SW 1271 (cell line): ENCODE measurements at regions not wholly inside any gene's neighbourhood (a gene's known extent, or its start where the extent isn't known, plus 50 kb on each side); places are given as distances from the start of the nearest gene placed in this dataset.
"Not testable (repeated sequence)": the region's sequence is repeated elsewhere in the genome, so short reads cannot be mapped to it uniquely, and the experiment has no call there.

Experiments
- DNase-seq, 2 experiments: peaks; one replicate each; lab custom pipeline; 2025; lab: John Stamatoyannopoulos, UW

DNA sequence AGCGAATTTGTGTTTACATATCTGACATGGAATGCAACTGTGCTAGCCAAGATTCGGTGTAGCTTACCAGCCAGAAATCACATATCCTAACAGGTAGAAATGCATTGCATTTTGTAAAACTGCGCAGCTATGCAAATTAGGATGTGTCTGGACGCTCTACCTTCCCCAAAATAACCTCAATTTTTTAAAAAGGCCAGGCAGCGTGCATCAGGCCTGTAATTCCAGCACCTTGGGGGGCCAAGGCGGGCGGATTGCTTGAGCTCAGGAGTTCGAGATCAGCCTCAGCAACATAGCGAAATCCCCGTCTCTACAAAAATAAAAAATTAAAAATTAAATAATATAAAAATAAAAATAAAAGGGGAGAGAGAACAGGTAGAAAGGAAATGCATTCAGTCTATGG lies 305.0 kb downstream of the TYW1 start:
- no peak for DNase-seq

GRCh38 chr7:67302113-67303039 lies 305.7 kb downstream of the TYW1 start:
- DNase-seq = peak; percentile 96 to 99

- not testable (repeated sequence) for DNase-seq
Measured at GRCh38 chr7:67304846-67305245, 308.2 kb downstream of the TYW1 start.

GRCh38 chr7:67306331-67306730 lies 309.7 kb downstream of the TYW1 start:
- DNase-seq = no peak

DNA sequence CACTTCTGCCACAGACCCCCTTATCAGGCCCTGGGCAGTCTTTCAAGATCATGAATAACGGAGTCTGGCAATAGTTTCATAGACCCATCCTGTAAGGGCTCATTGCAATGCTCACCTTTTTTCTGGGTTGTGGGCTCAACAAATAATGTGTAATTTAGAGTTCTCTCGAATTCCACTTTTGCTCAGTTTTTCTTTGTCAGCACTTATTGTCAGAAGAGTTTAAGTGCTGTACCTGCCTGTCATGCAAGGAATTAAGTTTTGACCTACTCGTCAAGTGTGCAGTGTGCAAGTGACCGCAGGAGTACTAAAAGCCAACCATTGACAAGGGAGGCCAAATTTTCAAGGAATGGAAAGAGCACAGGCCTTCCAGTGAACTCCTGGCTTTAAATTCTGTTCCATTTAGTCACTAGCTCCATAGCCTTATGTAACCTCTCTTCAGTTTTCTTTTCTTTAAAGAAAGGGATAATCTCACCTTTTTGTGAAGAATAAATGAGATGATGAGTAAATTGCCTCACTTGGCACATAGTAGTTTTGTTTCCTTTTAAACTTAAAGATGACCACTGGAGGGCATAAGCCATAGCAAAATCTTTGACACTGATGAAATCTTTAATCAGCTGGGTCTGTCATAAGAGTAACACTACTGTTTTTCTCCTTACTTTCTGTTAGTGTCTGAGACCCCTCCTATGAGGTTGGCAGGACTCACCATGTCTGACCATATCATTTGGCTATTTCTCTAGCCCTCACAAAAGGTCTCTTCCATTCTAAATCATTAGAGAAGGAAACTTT lies 313.3 kb downstream of the TYW1 start:
- DNase-seq = no peak

GRCh38 chr7:67311901-67312300 lies 315.3 kb downstream of the TYW1 start:
- no peak for DNase-seq

DNA sequence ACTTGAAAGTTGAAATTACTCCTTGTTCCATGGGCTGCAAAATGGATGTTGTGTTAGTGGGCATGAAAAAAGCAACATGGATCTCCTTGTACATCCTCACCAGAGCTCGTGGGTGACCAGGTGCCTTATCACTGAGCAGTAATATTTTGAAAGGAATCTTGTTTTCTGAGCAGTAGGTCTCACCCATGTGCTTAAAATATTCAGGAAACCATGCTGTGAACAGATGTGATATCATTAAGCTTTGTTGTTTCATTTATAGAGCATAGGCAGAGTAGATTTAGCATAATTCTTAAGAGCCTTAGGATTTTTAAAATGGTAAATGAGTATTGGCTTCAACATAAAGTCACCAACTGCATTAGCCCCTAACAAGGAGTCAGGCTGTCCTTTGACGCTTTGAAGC lies 316.6 kb downstream of the TYW1 start:
- no peak for DNase-seq

DNA sequence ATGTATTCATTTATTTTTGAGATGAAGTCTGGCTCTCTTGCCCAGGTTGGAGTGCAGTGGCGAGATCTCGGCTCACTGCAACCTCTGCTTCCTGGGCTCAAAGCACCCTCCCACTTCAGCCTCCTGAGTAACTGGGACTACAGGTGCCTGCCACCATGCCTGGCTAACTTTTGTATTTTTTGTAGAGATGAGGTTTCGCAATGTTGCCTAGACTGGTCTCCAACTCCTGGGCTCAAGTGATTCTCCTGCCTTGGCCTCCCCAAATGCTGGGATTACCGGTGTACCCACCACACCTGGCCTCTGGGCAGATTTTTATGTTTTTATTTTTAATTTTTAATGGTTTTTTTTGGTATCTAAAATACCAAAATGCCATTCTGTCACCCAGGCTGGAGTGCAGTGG lies 320.3 kb downstream of the TYW1 start:
- not testable (repeated sequence) for DNase-seq

GRCh38 chr7:67328257-67328656 lies 331.6 kb downstream of the TYW1 start:
- not testable (repeated sequence) for DNase-seq

GRCh38 chr7:67335165-67335564 lies 338.5 kb downstream of the TYW1 start:
- not testable (repeated sequence) for DNase-seq

DNA sequence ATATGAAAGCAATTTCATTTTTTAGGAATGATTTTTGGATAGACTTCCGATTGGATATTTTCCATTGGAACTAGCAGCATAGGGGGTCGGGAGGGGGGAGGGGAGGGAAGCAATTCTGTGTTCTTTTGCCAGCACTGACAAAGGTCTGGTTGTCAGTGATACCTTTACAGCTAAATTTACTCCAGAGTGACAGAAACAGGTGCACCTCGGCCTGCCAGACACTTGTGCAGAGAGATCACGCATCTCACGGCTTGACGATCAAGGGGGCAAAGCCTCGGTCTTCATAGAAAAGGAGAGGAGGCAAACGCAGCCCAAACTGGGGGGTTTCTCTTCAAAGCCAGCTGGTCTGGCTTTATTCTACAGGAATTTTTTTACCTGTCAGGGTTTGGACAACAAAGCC lies 339.0 kb downstream of the TYW1 start:
- DNase-seq = not testable (repeated sequence)

DNA sequence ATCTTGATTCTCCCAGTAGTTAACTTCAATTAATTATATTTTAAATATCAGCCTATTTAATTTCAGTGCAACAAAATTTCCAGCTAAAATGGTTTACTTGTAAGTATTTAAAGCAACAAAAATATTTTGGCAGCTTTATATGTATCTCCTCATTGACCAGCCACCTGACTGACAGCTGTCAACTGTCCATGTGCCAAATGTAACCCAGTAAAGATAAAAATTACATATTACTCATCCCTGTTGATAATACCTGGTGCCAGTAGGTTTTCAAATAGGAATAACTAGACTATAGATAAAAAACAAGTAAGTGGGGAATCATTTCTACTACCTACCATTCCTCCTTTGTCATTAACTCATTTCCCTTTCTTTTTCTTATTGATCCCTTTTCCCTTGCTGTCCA lies 341.9 kb downstream of the TYW1 start:
- not testable (repeated sequence) for DNase-seq

DNA sequence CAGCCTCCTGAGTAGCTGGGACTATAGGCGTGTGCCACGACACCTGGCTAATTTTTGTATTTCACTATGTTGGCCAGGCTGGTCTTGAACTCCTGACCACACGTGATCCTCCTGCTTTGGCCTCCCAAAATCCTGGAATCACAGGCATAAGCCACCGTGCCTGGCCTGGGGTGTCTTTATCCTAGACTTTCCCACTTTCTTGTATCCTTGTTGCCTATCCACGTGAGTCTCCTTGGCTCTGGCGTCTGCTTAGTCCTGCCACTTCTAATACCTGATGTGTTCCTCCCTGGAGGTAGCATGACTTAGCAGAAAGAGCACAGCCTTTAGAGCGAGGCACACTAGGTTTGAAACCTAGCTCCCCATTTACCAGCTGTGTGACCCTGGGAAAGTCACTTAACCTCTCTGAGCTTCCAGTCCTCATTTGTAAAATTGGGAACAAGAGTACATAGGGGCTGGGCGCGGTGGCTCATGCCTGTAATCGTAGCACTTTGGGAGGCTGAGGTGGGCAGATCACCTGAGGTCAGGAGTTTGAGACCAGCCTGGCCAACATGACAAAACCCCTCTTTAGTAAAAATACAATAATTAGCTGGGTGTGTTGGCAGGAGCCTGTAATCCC lies 344.6 kb downstream of the TYW1 start:
- DNase-seq = no peak

DNA sequence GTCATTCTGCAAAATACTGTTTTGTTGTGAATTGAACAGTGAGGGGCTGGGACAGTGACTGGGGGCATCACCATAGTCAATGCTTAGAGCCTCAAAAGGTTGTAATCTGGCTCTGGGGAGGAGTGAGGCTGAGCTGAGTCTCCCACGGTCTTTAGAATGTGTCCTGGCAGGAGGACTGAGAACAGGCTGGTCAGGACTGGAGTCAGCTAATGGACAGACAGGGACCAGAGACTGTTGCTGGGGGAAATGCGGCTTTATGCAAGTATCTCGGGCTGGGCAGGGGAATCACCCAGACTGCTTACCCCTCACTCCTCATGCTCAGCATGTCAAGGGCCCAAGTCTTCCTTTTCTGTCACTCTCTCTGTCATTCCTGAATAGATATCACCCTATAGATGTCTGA lies 346.5 kb downstream of the TYW1 start:
- DNase-seq = no peak

- DNase-seq = no peak
Measured at GRCh38 chr7:67343572-67343971, 346.9 kb downstream of the TYW1 start.

DNA sequence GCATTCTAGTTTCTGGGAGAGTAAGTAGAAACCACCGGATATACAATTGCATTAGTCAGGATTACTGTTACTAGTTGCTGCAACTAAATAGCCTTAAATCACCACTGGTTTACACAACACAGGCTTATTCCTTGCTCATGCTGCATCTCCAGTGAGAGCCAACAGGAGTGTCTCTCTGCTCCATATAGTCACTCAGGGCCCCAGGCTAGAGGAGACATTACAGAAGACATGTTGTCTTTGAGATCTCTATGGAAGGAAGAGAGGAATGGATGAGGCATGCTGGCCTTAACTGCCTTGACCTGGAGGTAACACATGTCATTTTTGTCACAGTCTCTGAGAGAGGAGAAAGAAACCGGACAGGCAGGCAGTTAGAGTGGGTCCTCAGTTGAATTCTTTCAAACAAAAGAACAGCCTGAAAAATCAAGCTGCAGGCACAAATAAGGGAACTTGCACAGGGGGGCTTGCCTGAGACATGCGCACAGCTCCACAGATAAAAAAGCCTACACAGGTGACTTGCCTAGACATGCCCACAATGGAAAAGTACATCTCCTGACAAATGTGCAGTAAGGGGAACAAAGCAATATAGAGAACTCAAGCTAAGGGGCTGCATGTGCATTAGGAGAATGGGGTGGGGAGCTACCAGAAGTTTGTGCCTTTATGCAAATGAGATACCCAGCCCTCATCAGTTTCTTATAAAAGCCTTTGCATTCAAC lies 348.0 kb downstream of the TYW1 start:
- no peak for DNase-seq

DNA sequence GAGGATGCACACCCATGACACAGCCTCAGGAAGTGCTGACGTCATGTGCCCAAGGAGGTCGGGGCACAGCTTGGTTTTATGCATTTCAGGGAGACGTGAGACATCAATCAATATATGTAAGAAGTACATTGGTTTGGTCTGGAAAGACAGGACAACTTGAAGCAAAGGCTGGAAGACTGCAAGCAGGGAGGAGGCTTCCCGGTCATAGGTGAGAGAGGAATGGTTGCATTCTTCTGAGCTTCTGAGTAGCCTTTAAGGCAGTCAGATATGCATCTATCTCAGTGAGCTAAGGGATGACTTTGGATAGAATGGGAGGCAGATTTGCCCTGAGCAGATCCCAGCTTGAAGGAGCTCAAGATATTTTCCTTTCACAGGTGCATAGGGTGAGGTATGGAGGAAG lies 349.5 kb downstream of the TYW1 start:
- no peak for DNase-seq

DNA sequence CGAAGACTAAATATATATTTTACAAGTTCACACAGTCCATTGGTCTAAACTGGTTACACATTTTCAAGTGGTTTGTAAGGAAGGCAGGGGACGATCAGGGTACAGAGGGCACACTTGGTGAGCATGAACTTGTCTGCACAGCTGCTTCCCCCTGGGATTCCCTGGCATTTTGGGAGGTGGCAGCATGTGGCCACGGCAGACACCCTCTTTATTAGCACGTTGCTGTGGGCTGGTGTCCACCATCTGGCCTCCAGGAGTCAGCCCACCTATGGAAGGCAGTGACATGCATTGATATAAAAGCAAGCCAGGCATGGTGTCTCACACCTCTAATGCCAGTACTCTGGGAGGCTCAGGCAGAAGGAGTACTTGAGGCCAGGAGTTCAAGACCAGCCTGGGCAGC lies 350.2 kb downstream of the TYW1 start:
- no peak for DNase-seq

DNA sequence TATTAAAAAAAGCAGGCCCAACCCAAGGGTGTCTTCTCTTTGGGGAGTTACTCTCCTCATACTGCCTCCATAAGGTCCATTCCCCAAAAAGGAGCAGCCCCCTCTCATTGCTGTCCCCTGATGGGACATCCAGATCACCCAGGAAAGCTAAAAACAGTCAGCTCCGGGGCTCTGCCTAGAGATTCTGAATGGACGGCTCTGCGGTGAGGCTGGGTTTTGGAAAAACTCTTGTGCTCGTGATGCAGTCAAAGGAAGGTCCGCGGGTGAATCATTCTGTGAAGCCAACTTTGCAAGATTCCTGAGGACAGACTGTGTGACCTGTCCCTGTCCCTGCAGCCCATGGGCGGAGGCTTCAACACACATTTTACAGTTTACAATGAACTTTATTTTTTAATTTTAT lies 351.5 kb downstream of the TYW1 start:
- DNase-seq = no peak

DNA sequence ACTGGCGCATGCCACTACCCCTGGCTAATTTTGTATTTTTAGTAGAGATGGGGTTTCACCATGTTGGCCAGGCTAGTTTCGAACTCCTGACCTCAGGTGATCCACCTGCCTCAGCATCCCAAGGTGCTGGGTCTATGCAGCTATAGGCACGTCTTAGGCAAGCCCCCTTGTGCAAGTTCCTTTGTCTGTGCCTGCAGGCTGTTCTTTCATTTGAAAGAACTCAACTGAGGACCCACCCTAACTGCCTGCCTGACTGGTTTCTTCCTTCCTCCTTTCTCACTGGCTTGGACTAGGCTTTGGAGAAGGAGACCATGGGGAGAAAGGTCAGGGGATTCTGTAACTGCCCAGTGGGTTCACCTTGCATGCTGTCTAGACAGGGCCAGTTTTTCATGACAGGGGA lies 361.0 kb downstream of the TYW1 start:
- DNase-seq = not testable (repeated sequence)

DNA sequence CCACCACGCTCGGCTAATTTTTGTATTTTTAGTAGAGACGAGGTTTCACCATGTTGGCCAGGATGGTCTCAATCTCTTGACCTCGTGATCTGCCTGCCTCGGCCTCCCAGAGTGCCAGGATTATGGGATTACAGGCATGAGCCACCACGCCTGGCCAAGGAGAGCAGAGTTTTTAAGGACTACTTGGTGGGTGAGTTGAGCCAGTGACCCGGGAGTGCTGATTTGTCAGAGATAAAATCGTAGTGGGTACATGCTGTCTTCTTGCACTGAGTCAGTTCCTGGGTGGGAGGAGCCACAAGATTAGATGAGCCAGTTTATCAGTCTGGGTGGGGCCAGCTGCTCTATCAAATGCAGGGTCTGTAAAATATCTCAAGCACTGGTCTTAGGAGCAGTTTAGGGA lies 361.7 kb downstream of the TYW1 start:
- not testable (repeated sequence) for DNase-seq

- not testable (repeated sequence) for DNase-seq
Measured at GRCh38 chr7:67358738-67359137, 362.1 kb downstream of the TYW1 start.
